Caco-2 (cell line): ENCODE measurements at regions not wholly inside any gene's neighbourhood (a gene's known extent, or its start where the extent isn't known, plus 50 kb on each side); places are given as distances from the start of the nearest gene placed in this dataset.

Experiments
- BruUV-seq: library from RNA; stranded (reverse); fragments of 400-500 nt; replicated peaks from 2 replicates; lab custom pipeline; 2021; lab: Mats Ljungman, UMichigan
- CTCF ChIA-PET: fragments of 300-600 bp; sonication (Branson Sonifier 250); formaldehyde crosslinking; loops from one replicate; lab custom pipeline; 2022; ENCODE audit warnings: antibody characterized with exemption; lab: Charles Lee
- POLR2A ChIA-PET: fragments of 300-600 bp; sonication (Branson Sonifier 250); formaldehyde crosslinking; loops from one replicate; lab custom pipeline; 2022; ENCODE audit warnings: antibody characterized with exemption; lab: Charles Lee
- DNase-seq, 2 experiments: peaks; one replicate each; pipeline versions ENCODE4 v3.0.0 to v3.0.0-alpha.2; 2020 to 2022
- H3K27me3 ChIP-seq: replicated peaks from 2 replicates; pipeline ENCODE4 v1.6.0; 2011; ENCODE audit warnings: low read length; ENCODE audit not compliant: control insufficient read depth, insufficient read depth
- H3K36me3 ChIP-seq: 2 replicates; pipeline ENCODE4 v1.5.1; 2011; ENCODE audit warnings: low read length; ENCODE audit not compliant: control insufficient read depth, insufficient read depth
- H3K4me1 ChIP-seq: fragments of 250-450 bp; sonication (Bioruptor Pico); 2 replicates; pipeline ENCODE4 v1.5.1; 2020; ENCODE audit warnings: mild to moderate bottlenecking
- H3K4me3 ChIP-seq: 2 replicates; pipeline ENCODE4 v1.5.1; 2011; ENCODE audit warnings: low read depth, mild to moderate bottlenecking, control low read depth, low read length
- H3K9me3 ChIP-seq: fragments of 250-450 bp; sonication (Bioruptor Pico); 2 replicates; pipeline ENCODE4 v1.5.1; 2020; ENCODE audit warnings: mild to moderate bottlenecking, moderate library complexity
- H3K27ac Mint-ChIP-seq: one replicate; pipeline ENCODE4 v1.8.0; 2022; ENCODE audit warnings: mixed read lengths; ENCODE audit not compliant: unreplicated experiment
- H3K27me3 Mint-ChIP-seq: one replicate; pipeline ENCODE4 v1.8.0; 2022; ENCODE audit warnings: mixed read lengths; ENCODE audit not compliant: insufficient read depth, unreplicated experiment
- H3K36me3 Mint-ChIP-seq: one replicate; pipeline ENCODE4 v1.8.0; 2022; ENCODE audit warnings: mild to moderate bottlenecking, mixed read lengths; ENCODE audit not compliant: insufficient read depth, unreplicated experiment
- H3K4me1 Mint-ChIP-seq: one replicate; pipeline ENCODE4 v1.8.0; 2022; ENCODE audit warnings: low read depth, mixed read lengths; ENCODE audit not compliant: unreplicated experiment
- H3K4me3 Mint-ChIP-seq: one replicate; pipeline ENCODE4 v1.8.0; 2022; ENCODE audit warnings: mild to moderate bottlenecking, moderate library complexity, mixed read lengths; ENCODE audit not compliant: unreplicated experiment
- H3K9me3 Mint-ChIP-seq: one replicate; pipeline ENCODE4 v1.8.0; 2022; ENCODE audit warnings: mixed read lengths; ENCODE audit not compliant: unreplicated experiment
- intact Hi-C: fragments of 100-400 bp; cut with micrococcal nuclease; formaldehyde crosslinking; loops from one replicate; pipeline ENCODE4 v1.10.0; 2022; ENCODE audit not compliant: unreplicated experiment
- TF ChIP-seq, protein P1 (sequence below), 2 experiments: fragments of 200-600 bp in 1 of 2; IDR thresholded peaks; 1 replicate in 1 of 2; 2 replicates in 1 of 2; pipeline versions ENCODE4 v1.5.1 to v1.8.0; 2011 to 2022; ENCODE audit warnings: antibody characterized with exemption in 1 of 2, control low read depth in 1 of 2, inconsistent platforms in 1 of 2, low read depth in 1 of 2, low read length in 1 of 2, mild to moderate bottlenecking in 1 of 2, moderate library complexity in 1 of 2; ENCODE audit not compliant: insufficient read depth in 1 of 2, severe bottlenecking in 1 of 2, unreplicated experiment in 1 of 2

- Mint-ChIP-seq H3K4me1 (no peaks in the 10 kb centered on the region), H3K9me3 (no peaks in the 10 kb centered on the region), H3K27me3 (no peaks in the 10 kb centered on the region), H3K4me3 (no peak overlapping the region), H3K27ac (no peak overlapping the region), H3K36me3 (no peaks in the 10 kb centered on the region)
- intact Hi-C loops = no loop called here
- Histone ChIP-seq H3K9me3 (no peaks in the 10 kb centered on the region), H3K4me3 (no peak overlapping the region), H3K4me1 (no peaks in the 10 kb centered on the region), H3K36me3 (no peaks in the 10 kb centered on the region), H3K27me3 (no peaks in the 10 kb centered on the region)
- no peak for DNase-seq
- TF ChIP-seq, protein P1, sequence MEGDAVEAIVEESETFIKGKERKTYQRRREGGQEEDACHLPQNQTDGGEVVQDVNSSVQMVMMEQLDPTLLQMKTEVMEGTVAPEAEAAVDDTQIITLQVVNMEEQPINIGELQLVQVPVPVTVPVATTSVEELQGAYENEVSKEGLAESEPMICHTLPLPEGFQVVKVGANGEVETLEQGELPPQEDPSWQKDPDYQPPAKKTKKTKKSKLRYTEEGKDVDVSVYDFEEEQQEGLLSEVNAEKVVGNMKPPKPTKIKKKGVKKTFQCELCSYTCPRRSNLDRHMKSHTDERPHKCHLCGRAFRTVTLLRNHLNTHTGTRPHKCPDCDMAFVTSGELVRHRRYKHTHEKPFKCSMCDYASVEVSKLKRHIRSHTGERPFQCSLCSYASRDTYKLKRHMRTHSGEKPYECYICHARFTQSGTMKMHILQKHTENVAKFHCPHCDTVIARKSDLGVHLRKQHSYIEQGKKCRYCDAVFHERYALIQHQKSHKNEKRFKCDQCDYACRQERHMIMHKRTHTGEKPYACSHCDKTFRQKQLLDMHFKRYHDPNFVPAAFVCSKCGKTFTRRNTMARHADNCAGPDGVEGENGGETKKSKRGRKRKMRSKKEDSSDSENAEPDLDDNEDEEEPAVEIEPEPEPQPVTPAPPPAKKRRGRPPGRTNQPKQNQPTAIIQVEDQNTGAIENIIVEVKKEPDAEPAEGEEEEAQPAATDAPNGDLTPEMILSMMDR (IDR thresholded peaks at IDR 0.05; ENCODE audit: insufficient read depth in 1 of 2, low read depth in 1 of 2, low read length in 1 of 2, severe bottlenecking in 1 of 2, unreplicated experiment in 1 of 2) = no peak
- BruUV-seq = no TSS peak
- ChIA-PET CTCF (no interaction called here), POLR2A (no interaction called here)
Measured at GRCh38 chr4:188869581-188869980, 730.3 kb downstream of the TRIML1 start.

DNA sequence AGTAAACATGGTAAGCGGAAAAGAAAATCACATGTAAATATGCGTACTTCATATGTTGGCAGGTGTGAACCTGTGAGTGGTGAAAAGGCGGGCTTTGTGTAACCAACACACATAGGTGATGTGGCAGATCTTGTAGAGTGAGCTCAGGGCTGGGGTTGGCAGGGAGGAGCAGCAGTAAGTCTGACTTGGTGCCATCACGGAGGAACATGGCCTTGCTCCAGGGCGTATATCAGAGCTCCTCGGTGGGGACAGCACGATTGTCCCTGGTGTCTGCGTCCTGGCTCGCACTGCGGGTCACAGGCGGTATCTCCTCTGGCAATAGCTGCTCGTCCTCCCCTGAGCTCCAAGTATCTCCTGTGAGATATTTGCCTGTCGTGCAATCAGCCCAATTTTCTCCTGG lies 733.6 kb downstream of the TRIML1 start:
- Mint-ChIP-seq H3K27ac (no peak overlapping the region), H3K4me1 (no peaks in the 10 kb centered on the region), H3K4me3 (no peak overlapping the region), H3K9me3 (no peaks in the 10 kb centered on the region), H3K36me3 (no peaks in the 10 kb centered on the region), H3K27me3 (no peaks in the 10 kb centered on the region)
- no peak for DNase-seq
- Histone ChIP-seq H3K9me3 (no peaks in the 10 kb centered on the region), H3K4me1 (no peaks in the 10 kb centered on the region), H3K36me3 (no peaks in the 10 kb centered on the region), H3K27me3 (no peaks in the 10 kb centered on the region), H3K4me3 (no peak overlapping the region)
- ChIA-PET POLR2A (no interaction called here), CTCF (no interaction called here)
- intact Hi-C loops = no loop called here
- no TSS peak for BruUV-seq
- TF ChIP-seq, protein P1 (IDR thresholded peaks at IDR 0.05; ENCODE audit: insufficient read depth in 1 of 2, low read depth in 1 of 2, low read length in 1 of 2, severe bottlenecking in 1 of 2, unreplicated experiment in 1 of 2) = no peak

- intact Hi-C loops = no loop called here
- DNase-seq = no peak
Measured at GRCh38 chr4:188876881-188877280, 737.6 kb downstream of the TRIML1 start.

More at GRCh38 chr4:188876881-188877280, 737.6 kb downstream of the TRIML1 start:
- Mint-ChIP-seq H3K4me1 (no peaks in the 10 kb centered on the region), H3K27me3 (no peaks in the 10 kb centered on the region), H3K9me3 (no peaks in the 10 kb centered on the region), H3K36me3 (no peaks in the 10 kb centered on the region), H3K4me3 (no peak overlapping the region), H3K27ac (no peak overlapping the region)
- Histone ChIP-seq H3K4me1 (no peaks in the 10 kb centered on the region), H3K9me3 (no peaks in the 10 kb centered on the region), H3K4me3 (no peak overlapping the region), H3K36me3 (no peaks in the 10 kb centered on the region), H3K27me3 (no peaks in the 10 kb centered on the region)
- TF ChIP-seq, protein P1 (IDR thresholded peaks at IDR 0.05; ENCODE audit: insufficient read depth in 1 of 2, low read depth in 1 of 2, low read length in 1 of 2, severe bottlenecking in 1 of 2, unreplicated experiment in 1 of 2) = no peak
- BruUV-seq = no TSS peak
- ChIA-PET POLR2A (no interaction called here), CTCF (no interaction called here)
